SK-N-SH (cell line): ENCODE measurements at regions not wholly inside any gene's neighbourhood (a gene's known extent, or its start where the extent isn't known, plus 50 kb on each side); places are given as distances from the start of the nearest gene placed in this dataset.

ENCODE experiments used
- CTCF ChIP-seq: fragments of 200-600 bp; sonication (generic); IDR thresholded peaks from 2 replicates; pipeline ENCODE4 v1.6.1; 2017; ENCODE audit warnings: antibody characterized with exemption, mild to moderate bottlenecking, moderate library complexity
- IRF3 ChIP-seq: fragments of 150-350 bp; IDR thresholded peaks from 2 replicates; pipeline ENCODE4 v1.6.1; 2016; ENCODE audit warnings: mild to moderate bottlenecking, low read depth, low read length
- JUND ChIP-seq: IDR thresholded peaks from 2 replicates; pipeline ENCODE4 v1.4.0; 2012
- MXI1 ChIP-seq: IDR thresholded peaks from 2 replicates; pipeline ENCODE4 v1.6.1; 2012; ENCODE audit warnings: mild to moderate bottlenecking, low read depth, low read length, improper control_type of control experiment
- RAD21 ChIP-seq: IDR thresholded peaks from 2 replicates; pipeline ENCODE4 v1.6.1; 2012; ENCODE audit warnings: mild to moderate bottlenecking, low read length
- RCOR1 ChIP-seq: fragments of 150-350 bp; IDR thresholded peaks from 2 replicates; pipeline ENCODE4 v1.6.1; 2017; ENCODE audit warnings: antibody characterized with exemption, low read length
- SIN3A ChIP-seq: IDR thresholded peaks from 2 replicates; pipeline ENCODE4 v1.6.1; 2012; ENCODE audit warnings: low read depth, mild to moderate bottlenecking, low read length, moderate library complexity, borderline replicate concordance
- USF1 ChIP-seq: IDR thresholded peaks from 2 replicates; pipeline ENCODE4 v1.4.0; 2012; ENCODE audit warnings: low read depth, borderline replicate concordance
- USF2 ChIP-seq: fragments of 150-350 bp; IDR thresholded peaks from 2 replicates; pipeline ENCODE4 v1.6.1; 2017; ENCODE audit warnings: antibody characterized with exemption, low read length, low read depth, borderline replicate concordance
- TF ChIP-seq, protein P1 (sequence below): IDR thresholded peaks from 2 replicates; pipeline ENCODE4 v1.4.0; 2012; ENCODE audit warnings: low read depth

DNA sequence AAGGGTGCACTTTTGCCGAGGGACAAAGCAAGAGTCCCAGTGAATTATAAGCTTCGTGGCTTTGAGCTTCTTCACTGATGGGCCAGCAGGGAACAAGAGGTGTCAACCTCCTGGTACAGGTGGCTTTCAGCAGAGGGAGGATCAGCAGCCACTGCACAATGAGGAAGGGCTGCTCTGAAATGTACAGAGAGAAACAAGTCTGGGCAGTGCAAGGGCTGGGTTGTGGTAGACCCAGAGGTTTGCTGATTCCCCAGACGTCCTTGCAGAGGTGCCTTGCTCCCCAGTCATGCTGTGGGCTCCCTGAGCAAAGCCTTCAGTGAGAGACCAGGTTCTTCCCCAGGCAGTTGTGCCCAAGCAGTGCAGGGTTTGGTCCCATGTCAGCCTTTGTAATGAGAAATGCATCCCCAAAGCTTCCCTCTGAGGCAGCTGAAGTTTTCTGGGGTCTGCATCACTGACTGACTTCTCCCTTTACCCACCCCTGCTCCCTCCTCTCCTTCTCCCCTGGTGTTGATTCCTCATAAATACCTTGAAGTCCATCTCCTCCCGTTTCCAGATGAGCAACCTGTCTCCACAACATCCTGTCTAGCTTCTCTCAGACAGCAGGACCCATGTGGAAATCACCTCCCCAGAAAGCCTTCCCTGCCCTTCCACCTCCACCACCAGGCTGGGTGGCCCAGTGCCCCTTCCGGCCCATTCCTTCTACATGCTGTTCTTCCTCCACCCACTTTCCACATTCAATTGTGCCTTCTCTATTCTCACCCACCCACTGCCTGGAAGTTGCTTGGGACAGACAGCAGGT lies 599.6 kb upstream of the ADAMTS16 start:
- TF ChIP-seq IRF3 (no peak), CTCF (no peak), RAD21 (no peak), MXI1 (no peak), JUND (no peak), USF2 (no peak), RCOR1 (no peak), SIN3A (no peak), USF1 (no peak)
- TF ChIP-seq, protein P1, sequence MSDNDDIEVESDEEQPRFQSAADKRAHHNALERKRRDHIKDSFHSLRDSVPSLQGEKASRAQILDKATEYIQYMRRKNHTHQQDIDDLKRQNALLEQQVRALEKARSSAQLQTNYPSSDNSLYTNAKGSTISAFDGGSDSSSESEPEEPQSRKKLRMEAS, result no peak
